NT2/D1 (cell line): ENCODE measurements at regions not wholly inside any gene's neighbourhood (a gene's known extent, or its start where the extent isn't known, plus 50 kb on each side); places are given as distances from the start of the nearest gene placed in this dataset.

Source experiments
- SUZ12 ChIP-seq: IDR thresholded peaks from 2 replicates; pipeline ENCODE4 v1.6.1; 2011; ENCODE audit not compliant: insufficient read length, insufficient read depth; ENCODE audit errors: extremely low read depth
- YY1 ChIP-seq: IDR thresholded peaks from 2 replicates; pipeline ENCODE4 v1.6.1; 2011; ENCODE audit not compliant: insufficient read length, insufficient read depth
- ZNF274 ChIP-seq: IDR thresholded peaks from 2 replicates; pipeline ENCODE4 v1.6.1; 2011; ENCODE audit warnings: mild to moderate bottlenecking, low read depth, low read length

DNA sequence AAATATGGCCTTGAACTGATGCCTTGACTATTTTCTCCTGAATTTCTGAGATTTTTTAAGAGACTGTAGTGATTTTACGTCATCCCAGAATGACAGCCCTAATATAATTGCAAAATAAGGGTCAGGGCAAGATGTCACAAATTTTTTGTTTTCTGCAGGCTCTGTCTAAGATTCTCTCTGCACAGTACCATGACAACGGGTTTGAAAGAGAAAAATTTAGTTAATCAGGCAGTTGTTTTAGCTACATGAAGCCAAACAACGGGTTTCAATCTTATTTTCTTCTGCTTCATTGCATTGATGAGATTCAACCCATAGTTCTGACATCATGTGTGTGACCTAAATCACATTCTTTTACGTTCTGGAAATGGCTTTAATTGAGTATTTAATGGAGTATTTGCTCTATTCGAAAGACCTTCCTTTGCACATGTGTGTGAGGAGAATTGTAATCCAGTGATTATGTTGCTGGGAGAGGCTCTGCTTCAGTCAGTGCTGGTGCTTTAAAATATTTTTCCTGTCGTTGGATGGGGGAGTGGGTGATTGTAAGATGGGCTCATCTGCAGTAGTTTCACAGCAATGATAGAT lies 118.0 kb upstream of the RHOBTB1 start:
- TF ChIP-seq SUZ12 (no peak), ZNF274 (no peak), YY1 (no peak)
